Esophagus (tissue), 2 donors: ENCODE measurements at regions not wholly inside any gene's neighbourhood (a gene's known extent, or its start where the extent isn't known, plus 50 kb on each side); places are given as distances from the start of the nearest gene placed in this dataset.

ENCODE experiments used
- H3K27ac ChIP-seq, 2 donors: one replicate each; pipeline ENCODE4 v1.5.1; 2013; ENCODE audit warnings: low read depth in 2 of 2, mild to moderate bottlenecking in 2 of 2, inconsistent platforms in 1 of 2, low read length in 1 of 2, moderate library complexity in 1 of 2
- H3K27me3 ChIP-seq, 2 donors: one replicate each; pipeline ENCODE4 v1.6.1; 2013; ENCODE audit warnings: low read length in 2 of 2, control low read depth in 1 of 2, mild to moderate bottlenecking in 1 of 2; ENCODE audit not compliant: insufficient read depth in 2 of 2, control insufficient read depth in 1 of 2
- H3K36me3 ChIP-seq, 2 donors: one replicate each; pipeline ENCODE4 v1.6.1; 2013; ENCODE audit warnings: low read length in 1 of 2; ENCODE audit not compliant: control insufficient read depth in 2 of 2, insufficient read depth in 2 of 2
- H3K4me1 ChIP-seq, 2 donors: one replicate each; pipeline ENCODE4 v1.6.1; 2013; ENCODE audit warnings: low read length in 1 of 2; ENCODE audit not compliant: control insufficient read depth in 2 of 2, insufficient read depth in 2 of 2
- H3K4me3 ChIP-seq, 2 donors: one replicate each; pipeline ENCODE4 v1.5.1; 2013; ENCODE audit warnings: low read length in 2 of 2, mild to moderate bottlenecking in 2 of 2, low read depth in 1 of 2, moderate library complexity in 1 of 2
- H3K9me3 ChIP-seq, 2 donors: one replicate each; pipeline ENCODE4 v1.6.1; 2013; ENCODE audit warnings: mild to moderate bottlenecking in 2 of 2, low read depth in 1 of 2, low read length in 1 of 2, moderate library complexity in 1 of 2; ENCODE audit not compliant: control insufficient read depth in 2 of 2, insufficient read depth in 1 of 2
- WGBS, 2 donors: extraction: QIAGEN DNeasy Blood & Tissue Kit; methylation state at CpG; one replicate each; pipeline ENCODE4 v1.1.7; 2013; 5-methylcytosine and 5-hydroxymethylcytosine counted together
- donor health status: healthy with polysubstance abuse.
- donor health status: Bipolar disorder and iron deficiency.

DNA sequence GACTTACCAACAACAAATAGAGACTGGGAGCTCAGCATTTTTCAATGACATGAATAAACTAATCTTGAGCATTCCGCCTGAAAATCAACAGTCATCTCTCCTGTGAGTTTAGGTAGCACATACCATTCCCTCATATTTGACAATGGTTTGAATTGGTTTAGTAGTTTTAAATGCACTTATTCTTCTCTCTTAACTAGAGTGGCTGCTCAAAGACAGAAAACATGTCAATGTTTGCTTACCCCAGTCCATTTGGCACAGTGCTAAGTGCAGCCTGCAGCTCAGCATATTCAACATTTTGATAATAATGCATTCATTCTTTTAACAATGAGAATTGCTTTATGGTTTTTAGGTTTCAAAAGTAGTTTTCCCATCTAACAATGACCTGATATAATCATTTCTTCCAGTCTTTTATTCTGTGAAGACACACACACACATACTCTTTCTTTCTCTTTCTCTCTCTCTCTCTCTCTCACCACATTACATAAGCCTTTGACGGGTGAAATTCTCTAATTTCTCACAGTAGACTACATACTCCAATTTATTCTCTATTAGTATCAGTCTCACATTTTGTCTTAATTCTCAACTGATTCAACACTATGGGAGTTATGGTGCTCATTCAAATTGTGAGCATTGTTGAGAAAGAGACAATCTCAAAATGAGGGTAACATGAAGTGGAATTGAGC lies 432.3 kb downstream of the LRRIQ3 start:
- 47 to 58% methylated on average over 2 of the region's 2 CpGs for WGBS, 2 donors
- H3K27me3 ChIP-seq: no peaks in the 10 kb centered on the region

DNA sequence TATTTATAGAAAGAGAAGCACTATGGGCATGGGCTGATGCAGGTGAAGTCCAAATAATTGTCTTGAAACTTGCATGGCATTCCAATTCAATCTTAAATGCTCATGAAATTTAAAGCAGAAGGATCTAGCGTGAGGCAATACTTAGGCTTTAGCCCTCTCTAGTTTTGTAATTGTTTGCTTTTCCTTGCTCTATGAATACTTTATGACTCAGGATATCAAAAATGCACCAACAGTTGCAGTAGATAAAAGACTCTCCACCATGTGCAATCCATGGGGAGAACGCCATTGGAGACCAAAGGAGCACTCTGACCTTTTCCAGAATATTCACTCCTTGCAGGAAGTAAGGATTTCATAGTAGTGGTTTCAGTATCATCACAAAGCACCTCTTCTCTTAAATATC lies 436.4 kb downstream of the LRRIQ3 start:
- Histone ChIP-seq H3K4me1 (no peaks in the 10 kb centered on the region), H3K4me3 (no peak overlapping the region), H3K36me3 (no peaks in the 10 kb centered on the region), H3K27ac (no peak overlapping the region), H3K9me3 (no peaks in the 10 kb centered on the region), H3K27me3 (no peaks in the 10 kb centered on the region)
- WGBS, 2 donors: 86 to 87% methylated on average over 2 of the region's 2 CpGs

More for the DNA sequence above, 432.3 kb downstream of the LRRIQ3 start:
- Histone ChIP-seq H3K36me3 (no peaks in the 10 kb centered on the region), H3K27ac (no peak overlapping the region), H3K4me3 (no peak overlapping the region), H3K4me1 (no peaks in the 10 kb centered on the region), H3K9me3 (peaks cover 3 to 4% of the 10 kb centered on the region in 2 donors)

DNA sequence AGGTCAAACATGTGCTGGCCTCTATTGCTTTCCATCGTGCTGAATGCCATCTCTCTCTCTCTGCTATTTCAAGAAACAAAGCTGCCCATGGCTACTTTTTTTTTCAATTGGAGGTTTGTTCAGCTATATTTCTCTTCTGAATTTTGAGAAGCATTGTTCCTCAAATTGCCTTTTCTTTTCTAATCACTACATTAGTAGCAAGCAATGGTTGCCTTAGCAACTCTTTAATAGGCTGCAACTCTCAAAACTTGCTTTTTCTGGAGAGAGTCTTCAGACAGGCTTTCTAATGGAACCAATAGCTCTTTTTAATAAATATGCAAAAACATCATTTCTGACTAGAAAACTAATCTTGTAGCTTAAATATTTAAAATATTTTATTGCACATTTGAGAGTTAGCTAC lies 439.0 kb downstream of the LRRIQ3 start:
- H3K4me3 ChIP-seq: no peak overlapping the region
- no peaks in the 10 kb centered on the region for H3K36me3 ChIP-seq
- H3K27ac ChIP-seq: no peak overlapping the region
- no peaks in the 10 kb centered on the region for H3K4me1 ChIP-seq
- WGBS, 2 donors: 31 to 54% methylated on average over 1 of the region's 1 CpG
- no peaks in the 10 kb centered on the region for H3K9me3 ChIP-seq
- H3K27me3 ChIP-seq: no peaks in the 10 kb centered on the region

GRCh38 chr1:73756817-73757216 lies 441.2 kb downstream of the LRRIQ3 start:
- no peaks in the 10 kb centered on the region for H3K36me3 ChIP-seq
- H3K27ac ChIP-seq: no peak overlapping the region
- 39 to 46% methylated on average over 2 of the region's 2 CpGs for WGBS, 2 donors
- no peaks in the 10 kb centered on the region for H3K9me3 ChIP-seq
- no peak overlapping the region for H3K4me3 ChIP-seq
- H3K27me3 ChIP-seq: no peaks in the 10 kb centered on the region
- H3K4me1 ChIP-seq: no peaks in the 10 kb centered on the region

DNA sequence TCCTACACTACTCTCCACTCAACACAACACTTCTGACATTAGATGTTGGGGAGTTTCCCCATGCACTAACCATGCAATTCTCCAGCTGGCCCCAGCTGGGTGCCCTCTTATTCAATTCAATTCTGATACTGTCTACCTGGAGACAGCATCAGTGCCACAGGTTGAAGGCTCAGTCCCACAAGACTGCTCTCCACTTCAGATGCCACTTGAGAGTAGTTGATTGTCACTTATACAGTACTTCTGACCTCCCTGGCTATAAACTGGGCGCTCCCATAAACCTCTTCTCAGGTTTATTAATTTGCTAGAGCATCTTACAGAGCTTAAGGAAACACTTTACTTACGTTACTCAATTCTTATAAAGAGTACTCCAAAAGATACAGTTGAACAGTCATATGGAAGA lies 442.3 kb downstream of the LRRIQ3 start:
- Histone ChIP-seq H3K36me3 (no peaks in the 10 kb centered on the region), H3K9me3 (no peaks in the 10 kb centered on the region), H3K27ac (no peak overlapping the region), H3K4me3 (no peak overlapping the region), H3K4me1 (no peaks in the 10 kb centered on the region), H3K27me3 (no peaks in the 10 kb centered on the region)
- WGBS, 2 donors: 73 to 74% methylated on average over 2 of the region's 2 CpGs

GRCh38 chr1:73749996-73750395 lies 448.0 kb downstream of the LRRIQ3 start:
- Histone ChIP-seq H3K36me3 (no peaks in the 10 kb centered on the region), H3K9me3 (no peaks in the 10 kb centered on the region), H3K27me3 (no peaks in the 10 kb centered on the region), H3K4me3 (no peak overlapping the region), H3K27ac (no peak overlapping the region), H3K4me1 (no peaks in the 10 kb centered on the region)

DNA sequence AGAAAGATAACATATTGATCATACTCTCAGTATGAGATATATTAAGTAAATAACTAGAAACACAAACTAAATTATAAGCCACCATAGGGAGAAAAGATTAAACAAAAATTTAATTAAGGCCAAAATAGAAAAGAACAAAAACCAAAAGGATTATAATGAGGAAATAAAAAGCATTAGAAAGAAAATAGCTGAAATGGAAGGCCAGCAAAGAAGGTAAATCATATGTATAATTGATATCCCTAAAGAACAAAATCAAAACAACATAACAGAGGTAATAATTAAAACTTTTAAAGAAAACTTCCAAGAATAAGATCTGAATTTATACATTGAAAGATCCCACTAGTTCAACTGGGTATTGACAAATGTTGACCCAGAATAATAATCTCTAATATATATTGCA lies 453.0 kb downstream of the LRRIQ3 start:
- H3K27me3 ChIP-seq: no peaks in the 10 kb centered on the region
- H3K36me3 ChIP-seq: no peaks in the 10 kb centered on the region
- H3K9me3 ChIP-seq: no peaks in the 10 kb centered on the region
- H3K4me3 ChIP-seq: no peak overlapping the region
- no peak overlapping the region for H3K27ac ChIP-seq
- H3K4me1 ChIP-seq: no peaks in the 10 kb centered on the region

GRCh38 chr1:73736125-73736524 lies 461.9 kb downstream of the LRRIQ3 start:
- H3K4me3 ChIP-seq: no peak overlapping the region
- 35 to 46% methylated on average over 2 of the region's 2 CpGs for WGBS, 2 donors
- H3K9me3 ChIP-seq: no peaks in the 10 kb centered on the region
- H3K4me1 ChIP-seq: no peaks in the 10 kb centered on the region
- no peak overlapping the region for H3K27ac ChIP-seq
- no peaks in the 10 kb centered on the region for H3K36me3 ChIP-seq
- no peaks in the 10 kb centered on the region for H3K27me3 ChIP-seq

DNA sequence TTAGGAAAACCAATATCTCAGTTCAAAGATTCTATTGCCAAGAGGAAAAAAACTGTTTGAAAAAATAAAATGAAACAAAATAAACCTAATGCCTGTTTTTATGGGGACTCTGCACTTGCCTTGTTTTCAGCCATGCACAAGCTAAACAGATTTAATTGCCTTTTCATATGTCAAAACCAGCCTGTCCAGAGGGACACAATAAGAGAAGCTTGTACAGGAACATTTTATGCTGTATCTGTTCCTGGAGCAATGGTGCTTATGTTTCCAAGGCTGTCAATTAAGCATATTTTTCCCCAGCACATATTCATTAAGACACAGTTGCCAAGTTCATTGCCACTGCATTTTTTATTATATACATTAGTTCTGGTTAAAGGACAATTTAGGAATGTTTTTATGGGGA lies 470.9 kb downstream of the LRRIQ3 start:
- H3K27ac ChIP-seq: no peak overlapping the region
- no peaks in the 10 kb centered on the region for H3K9me3 ChIP-seq
- no peaks in the 10 kb centered on the region for H3K36me3 ChIP-seq
- no peaks in the 10 kb centered on the region for H3K4me1 ChIP-seq
- no peak overlapping the region for H3K4me3 ChIP-seq
- H3K27me3 ChIP-seq: no peaks in the 10 kb centered on the region

DNA sequence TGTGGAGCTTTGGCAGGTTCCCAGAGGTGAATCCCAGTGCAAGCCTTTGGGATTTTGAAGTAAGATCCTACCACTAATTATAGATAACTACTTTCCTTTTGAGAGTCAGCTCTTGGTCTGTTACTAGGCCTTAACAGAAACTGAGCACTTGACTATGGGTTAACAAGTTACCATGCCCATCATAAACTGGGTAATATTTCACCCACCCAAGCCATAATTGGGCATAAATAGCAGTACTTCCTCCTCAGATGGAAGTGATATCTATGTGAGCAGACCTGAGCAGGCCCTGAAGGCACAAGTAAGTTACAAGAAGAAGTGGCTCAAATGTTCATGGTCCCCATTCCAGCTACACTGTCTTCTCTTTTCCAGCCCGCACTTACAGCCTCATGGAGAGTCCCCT lies 475.9 kb downstream of the LRRIQ3 start:
- 91 to 94% methylated on average over 1 of the region's 1 CpG for WGBS, 2 donors

More for the DNA sequence above, 475.9 kb downstream of the LRRIQ3 start:
- H3K4me3 ChIP-seq: no peak overlapping the region
- H3K9me3 ChIP-seq: no peaks in the 10 kb centered on the region
- H3K27ac ChIP-seq: no peak overlapping the region
- H3K4me1 ChIP-seq: no peaks in the 10 kb centered on the region
- H3K27me3 ChIP-seq: no peaks in the 10 kb centered on the region
- no peaks in the 10 kb centered on the region for H3K36me3 ChIP-seq
